NCI-H345 (cell line): ENCODE measurements at regions not wholly inside any gene's neighbourhood (a gene's known extent, or its start where the extent isn't known, plus 50 kb on each side); places are given as distances from the start of the nearest gene placed in this dataset.

Source experiments
- DNase-seq: peaks from one replicate; lab custom pipeline; 2025; lab: John Stamatoyannopoulos, UW

DNA sequence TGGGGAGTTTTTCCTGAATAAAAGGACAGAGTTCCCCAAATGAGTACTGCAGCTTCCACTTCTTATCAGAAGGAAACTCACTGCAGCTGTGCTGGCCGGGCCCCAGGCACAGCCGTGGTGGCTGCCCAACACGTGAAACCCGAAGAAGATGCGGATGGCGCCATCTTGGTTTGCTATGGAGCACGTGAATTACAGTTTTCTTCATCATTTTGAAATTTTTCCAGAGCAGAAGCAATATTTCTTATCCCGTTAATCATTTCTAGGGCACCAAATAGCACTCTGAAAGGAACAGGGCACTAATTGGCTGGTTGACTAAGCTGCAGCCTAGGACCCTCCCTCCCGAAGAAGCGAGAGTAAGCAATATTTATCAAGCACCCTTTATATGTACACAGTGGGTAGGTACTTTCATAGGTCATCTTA lies 63.2 kb upstream of the EPS8L3 start:
- DNase-seq: no peak

DNA sequence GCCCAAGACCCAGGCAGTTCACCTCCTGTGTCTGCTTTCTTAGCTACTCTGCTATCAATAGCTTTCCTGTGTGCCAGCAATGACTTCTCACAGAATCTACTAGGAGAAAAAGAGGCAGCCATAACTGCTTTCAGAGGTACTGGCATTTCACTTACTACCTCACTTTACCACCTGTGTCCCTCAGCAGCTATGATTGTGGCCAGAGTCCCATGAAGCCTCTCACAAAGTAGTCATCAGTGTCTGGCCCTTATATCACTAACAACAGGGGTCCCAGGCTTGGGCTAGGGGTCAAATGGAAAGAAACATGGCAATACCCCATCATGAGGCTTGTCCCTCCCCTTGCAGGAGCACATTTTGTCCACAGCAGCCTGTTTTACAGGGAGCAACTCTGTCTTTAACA lies 62.7 kb upstream of the EPS8L3 start:
- DNase-seq: no peak

DNA sequence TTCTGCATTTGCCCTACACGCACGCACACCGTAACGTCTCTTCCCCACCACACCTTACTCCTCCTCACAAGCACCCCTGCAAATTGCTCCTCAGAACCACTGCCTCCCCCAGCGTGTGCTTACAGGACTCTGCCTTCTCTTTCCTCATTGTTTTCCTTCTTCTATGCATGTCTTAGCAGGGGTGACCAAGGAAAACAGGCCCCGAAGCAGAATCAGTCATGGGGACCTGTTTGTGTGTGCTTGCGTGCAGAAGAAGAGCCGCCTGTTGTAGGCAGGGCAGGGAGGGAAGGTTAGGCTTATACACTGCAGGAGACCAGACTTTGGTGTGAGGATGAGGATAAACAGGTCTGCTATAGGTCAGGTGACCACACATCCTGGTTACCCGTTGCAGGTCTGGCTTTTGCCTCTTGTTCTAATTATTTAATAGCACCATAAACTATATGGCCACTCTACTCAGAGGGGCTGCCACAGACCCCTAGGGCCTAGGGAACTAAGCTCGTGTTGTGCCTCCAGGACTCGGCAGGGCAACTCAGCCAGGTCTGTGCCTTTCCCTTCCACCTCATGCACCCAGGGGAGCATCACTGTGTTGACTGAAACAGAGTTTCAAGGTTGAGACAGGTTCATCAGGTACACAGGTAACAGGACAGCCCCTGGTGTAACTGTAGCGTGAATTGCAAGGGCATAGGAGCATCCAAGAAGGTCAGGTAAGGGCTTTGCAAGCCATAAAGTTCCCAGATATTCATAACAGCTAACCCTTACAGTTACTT lies 60.8 kb upstream of the EPS8L3 start:
- DNase-seq: no peak

DNA sequence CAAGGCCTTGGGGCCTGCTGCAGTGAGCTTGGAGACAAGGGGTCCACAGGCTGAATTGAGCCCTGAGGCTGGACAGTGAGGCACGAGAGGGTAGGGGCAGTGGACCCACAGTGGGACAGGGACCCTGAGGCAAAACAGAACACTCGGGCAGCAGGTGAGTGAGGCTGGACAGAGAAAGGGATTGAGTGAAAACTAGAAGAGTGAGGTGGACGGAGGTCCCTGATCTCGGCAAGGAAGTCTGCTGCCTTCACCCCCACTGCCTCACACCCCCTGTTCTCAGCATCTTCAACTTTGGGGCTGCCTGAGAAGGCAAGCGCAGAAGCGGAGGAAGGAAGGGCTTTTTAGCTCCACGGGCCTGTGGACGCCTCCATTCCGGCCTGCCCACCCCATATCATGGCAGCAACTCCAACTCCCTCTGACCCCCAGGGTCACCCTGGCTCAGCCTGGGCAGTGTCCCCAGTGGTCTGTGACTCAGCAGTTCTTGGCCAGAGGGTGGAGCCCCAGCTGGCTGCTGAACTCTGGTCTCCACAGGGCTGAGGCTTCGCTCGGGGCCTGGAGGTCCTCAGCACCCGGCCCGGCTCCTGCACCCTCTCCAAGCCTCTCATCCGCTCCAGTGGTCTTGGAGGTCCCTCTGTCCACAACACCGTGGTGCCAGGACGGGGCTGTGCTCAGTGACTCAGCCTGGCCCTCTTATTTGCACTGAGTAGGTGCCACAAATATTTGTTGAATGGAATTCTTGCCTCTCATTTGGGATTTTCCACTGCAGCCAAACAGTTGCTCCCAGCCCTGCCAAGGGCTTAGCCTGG lies 60.0 kb upstream of the EPS8L3 start:
- no peak for DNase-seq

DNA sequence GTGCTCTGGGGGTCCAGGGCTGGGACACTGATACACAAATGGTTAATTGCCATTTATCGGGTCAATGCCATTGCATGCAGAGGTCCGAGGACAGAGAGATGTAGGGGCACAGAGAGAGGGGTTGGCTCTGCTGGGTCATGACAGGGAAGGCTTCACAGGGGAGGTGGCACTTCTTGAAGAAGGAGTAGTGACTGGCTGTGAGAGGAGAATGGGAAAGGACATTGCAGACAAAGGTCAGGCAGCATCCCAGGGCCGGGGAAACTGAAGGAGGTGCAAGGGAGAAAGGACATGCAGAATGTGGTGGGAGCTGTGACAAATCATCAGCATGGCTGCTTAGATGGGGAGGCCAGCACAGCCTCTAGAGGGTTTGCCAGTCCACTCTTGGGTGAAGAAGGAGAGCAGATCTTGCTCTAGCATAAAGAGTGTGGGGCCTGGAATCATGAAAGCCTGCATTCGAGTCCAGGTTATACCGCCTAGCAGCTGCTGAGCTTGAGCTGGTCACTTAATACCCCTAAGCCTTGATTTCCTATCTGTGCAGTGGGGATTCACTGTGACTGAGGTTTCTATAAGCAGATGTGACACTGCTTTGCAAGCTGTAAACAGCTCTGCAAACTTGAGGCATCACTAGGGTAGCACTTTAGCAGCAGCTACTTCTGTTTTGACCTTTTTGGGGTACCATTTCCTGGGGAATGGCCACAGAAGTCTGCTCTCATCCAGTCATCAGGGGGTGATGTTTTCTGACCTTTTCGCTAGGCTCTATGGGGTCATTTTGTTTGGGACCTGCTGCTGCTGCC lies 59.2 kb upstream of the EPS8L3 start:
- no peak for DNase-seq

DNA sequence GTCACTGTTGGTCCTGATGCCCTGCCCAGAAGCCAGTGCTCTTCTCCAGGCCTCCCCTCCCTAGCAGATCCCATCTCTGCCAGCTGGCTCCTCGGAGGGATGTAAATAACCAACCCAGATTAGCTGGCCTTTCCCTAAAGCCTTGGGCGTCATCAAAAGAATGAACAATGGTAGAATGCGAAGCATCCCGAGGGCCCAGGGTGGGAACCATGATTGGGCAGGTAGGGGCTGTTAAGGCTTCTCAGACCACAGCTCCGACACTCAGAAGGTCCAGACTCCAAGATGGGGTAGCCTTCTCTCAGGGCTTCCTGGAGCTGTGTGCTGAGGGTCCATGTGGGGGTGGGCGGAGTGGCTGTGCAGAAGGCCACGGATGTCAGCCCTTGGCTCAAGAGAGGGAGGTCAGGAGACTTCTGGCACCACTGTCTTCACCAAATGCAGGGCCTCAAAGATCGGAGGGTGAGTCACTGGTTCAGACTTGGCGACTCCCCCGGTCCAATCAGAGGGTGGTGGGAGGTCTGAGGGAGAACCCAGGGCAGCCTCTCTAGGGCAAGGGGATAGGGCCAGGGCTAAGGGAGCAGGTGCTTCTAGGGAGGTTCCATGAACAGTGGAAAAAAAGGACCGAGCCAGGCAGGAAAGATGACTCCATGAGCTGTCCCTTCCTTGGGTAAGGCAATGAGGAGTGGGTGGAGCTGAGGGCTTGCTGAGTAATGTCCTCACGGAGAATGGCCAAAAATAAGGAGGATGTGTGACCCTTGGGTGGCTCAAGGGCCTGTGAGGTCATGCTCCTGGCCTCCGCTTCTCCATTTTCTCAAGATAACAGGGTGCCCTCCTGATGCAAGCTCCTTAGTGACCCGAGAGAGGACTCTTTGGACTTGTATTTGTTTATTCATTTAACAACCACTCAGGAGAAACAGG lies 58.4 kb upstream of the EPS8L3 start:
- DNase-seq: no peak

DNA sequence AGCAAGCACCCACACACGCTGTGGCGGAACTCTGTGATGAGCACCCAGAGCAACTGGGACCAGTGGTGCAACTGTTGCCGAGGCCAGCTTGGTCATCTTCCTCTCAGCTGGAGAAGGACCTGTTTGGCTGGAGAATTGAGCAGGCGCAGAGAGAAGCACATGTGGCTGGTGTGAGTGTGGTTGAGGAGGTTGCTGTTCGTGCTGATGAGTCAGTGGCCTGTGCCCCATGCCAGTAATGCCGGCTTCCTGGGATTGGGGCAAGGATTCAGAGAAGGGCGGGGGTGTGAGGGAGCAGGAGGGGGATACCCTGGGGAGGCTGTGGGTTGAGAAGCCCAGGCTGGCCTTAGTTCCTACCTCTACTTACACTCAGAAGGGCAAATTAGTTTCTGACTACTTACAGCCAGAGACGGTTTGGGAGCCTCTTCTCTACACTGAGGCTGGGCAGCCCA lies 57.5 kb upstream of the EPS8L3 start:
- DNase-seq: no peak

DNA sequence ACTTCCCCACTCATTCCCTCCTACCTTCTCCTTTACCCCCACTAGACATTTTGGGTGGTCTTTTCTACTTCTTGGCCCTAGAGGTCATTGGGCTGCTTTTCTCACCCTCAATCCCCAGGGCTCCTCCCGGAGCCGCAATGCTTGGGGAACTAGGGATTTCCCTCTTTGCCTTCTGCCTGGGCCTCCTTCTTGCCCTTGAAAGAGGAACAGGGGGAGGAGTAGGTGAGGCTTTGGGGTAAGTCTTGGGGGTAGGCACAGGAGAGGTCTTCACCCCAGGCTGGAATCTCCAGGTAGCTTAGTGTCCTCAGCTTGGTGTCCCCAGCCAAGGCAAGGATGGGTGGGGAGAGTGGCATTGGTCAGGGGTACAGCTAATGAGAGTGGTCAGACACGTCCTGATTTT lies 56.2 kb upstream of the EPS8L3 start:
- no peak for DNase-seq

DNA sequence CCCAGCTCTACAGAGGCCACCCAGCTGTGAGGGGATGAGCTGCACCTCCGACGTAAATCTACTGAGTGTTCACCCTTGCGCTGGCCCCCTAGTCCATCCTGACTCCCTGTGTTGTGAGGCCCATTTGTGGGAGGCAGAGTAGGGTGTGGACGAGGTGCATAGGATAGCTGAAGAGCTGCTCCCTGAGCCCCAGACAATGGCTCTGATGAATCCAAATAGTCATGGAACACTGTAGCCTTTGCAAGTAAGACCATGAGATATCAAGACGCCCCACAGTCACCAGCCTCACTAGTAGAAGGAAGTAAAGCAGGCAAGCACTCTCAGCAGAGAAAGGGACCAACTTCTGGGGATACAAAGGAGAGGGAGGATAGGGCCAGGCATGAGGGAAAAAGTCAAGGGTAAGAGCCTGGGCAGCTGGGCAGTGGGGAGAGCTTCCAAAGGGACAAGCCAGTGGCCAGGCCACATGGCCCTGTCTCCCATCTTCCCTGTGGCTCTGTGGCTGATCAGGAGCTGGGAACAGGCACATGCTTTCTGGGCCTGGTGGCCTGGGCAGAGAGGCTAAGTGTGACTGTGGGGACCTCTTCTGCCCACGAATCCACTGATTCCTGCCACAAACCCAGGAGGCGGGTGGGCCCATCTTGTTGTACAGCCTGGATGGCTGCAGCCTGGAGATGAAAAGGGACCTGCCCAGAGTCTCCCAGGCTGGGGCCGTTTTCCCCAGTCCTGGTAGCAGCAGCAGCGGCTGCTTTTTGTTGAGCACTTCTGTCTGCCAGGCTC lies 55.5 kb upstream of the EPS8L3 start:
- DNase-seq: no peak

DNA sequence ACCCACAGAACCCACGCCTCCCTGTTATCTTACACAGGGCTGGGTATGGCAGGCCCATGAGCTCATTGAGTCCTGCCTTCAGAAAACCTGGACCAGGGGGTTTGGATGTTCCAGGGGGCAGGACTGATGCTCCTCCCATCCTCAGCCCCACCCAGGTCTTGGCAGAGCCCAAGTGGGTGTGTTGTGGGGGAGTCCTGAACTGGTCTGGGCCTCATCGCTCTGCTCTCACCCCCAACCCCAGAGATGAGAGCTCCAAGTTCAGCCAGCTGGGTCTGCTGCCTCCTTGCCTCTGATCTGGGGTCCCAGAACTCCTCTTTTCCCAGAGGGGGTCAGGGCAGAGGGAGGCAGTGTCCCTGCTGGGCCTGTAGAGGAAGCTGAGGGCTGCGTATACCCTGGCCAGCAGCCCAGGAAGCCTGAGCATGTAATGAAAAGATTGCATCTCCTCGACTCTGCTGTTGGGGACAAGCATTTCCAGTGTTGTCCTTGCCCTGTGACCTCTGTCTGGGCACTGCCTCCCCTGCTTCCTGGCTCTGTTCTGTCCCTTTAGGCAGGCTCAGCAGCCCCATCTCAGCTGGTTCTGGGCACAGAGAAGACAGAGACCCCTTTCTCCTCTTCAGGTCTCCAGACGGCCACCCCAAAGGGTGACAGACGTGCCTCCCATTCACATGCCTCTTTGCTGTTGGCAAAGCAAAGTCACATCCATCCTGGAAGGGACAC lies 54.7 kb upstream of the EPS8L3 start:
- DNase-seq: no peak

DNA sequence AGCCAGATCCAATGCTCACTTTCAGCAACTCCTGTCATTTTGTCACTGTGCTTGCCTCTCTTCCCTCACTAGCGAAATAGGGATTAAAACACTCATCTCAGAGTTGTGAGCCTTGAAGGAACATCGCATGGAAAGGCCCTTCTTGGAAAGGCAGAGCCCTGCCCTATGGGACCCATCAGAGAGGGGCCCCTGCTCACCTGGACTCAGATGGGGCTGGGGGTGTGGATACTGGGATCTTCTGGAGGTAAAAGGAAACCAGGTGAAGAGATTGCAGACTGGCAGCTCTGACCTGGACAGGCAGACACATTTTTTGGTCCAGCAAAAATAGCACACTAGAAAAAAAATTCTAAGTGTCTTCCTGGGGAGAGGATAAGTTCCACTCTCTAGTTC lies 54.2 kb upstream of the EPS8L3 start:
- no peak for DNase-seq

DNA sequence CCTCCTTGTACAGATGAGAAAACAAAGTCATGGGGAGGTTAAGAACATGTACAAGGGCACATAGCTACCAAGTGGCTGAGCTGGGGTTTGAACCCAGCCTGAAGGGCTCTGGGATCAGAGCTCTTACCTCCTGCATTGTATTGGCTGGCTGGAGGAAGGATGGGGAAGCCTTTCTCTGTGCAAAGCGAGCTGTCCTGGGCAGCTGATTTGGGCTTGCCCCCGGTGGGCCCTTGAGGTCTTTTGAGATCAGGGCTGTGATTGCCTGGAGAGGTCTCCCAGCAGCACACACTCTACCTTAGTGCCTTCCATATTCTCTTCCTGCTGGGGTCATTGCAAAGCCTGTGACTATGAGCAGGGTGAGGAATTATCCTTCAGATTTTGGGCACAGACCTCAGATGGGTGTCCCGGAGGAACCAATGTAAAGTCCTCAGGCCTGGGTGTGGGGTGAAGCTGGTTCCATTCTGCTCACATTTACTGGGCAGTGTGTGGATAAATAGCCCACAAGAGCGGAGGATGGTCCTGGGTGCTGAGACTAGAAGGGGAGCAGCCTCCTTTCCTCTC lies 53.3 kb upstream of the EPS8L3 start:
- no peak for DNase-seq

DNA sequence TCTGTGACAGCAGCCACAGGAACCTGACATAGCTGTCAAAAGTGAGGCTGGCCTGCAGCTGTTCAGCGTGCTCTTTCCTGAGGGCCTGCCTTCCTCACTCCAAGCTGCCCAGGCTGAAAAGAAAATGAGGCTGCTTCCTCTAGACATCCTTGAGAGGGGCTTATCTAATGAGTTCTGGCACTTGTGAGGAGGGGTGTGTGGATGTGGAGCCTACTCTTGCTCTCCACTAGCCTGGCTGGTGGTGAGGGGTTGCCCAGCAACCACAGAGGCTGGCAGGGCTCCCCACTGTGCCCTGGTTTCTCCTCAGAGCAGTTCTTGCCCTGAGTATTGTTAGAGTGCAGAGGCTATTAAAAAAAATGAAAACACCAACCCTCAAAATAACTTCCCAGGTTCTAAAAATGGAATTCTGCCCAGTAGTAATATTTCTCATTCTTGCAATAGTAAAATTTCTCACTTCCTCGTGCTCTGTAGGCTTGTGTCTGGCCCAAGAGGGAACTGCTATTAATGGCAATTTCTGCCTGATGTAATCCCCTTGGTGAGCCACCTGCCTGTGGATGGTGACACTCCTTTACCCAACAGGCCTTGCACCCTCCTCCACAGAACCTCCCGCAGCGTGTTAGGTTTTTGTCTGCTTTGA lies 52.6 kb upstream of the EPS8L3 start:
- peak; percentile 23 for DNase-seq

DNA sequence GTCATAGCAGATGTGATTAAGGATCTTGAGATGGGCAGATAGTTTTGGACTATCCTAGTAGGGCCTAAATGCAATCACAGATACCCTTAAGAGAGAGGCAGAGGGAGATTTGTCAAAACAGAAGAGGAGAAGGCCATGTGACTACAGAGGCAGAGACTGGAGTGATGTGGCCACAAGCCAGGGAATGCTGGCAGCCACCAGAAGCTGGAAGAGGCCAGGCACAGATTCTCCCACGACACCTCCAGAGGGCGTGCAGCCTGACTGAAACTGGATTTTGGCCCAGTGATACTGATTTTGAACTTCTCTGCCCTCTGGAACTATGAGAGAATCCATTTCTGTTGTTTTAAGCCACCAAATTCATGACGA lies 52.1 kb upstream of the EPS8L3 start:
- DNase-seq: no peak

DNA sequence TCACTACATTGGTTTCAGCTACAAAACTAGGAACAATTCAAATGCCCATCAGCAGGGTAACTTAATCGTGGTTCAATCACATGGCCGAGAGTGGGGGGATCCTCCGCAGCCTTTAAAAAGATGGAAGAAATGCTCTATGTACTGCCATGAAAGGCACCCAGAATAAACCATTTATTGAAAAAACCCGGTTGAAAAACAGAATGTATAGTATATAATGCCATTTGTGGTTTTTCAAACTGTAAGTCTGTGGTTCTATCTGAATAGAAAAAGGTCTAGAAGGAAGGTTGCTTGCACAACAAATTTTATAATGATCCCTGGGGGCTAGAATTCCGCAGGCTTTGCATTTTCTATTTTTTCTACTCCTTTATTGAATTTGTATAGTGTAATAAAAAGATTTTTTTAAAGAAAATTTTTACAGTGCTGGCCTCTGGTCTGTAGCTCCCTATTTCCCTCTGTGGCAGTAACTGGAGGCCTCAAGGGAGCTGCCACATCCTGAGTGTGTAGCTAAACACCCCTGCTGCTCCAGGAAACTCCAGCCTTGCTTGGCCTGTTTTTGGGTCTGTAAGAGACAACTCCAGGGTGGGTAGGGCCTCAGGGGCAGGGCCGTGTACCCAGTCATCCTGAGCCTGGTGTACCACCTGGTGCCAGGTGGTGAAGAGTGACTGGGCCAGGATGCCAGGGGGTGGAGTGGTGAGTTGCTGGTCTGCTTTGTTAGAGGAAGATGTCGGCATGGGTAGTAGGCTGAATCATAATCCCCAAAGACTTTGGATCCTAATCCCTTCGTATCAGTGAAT lies 51.5 kb upstream of the EPS8L3 start:
- no peak for DNase-seq

DNA sequence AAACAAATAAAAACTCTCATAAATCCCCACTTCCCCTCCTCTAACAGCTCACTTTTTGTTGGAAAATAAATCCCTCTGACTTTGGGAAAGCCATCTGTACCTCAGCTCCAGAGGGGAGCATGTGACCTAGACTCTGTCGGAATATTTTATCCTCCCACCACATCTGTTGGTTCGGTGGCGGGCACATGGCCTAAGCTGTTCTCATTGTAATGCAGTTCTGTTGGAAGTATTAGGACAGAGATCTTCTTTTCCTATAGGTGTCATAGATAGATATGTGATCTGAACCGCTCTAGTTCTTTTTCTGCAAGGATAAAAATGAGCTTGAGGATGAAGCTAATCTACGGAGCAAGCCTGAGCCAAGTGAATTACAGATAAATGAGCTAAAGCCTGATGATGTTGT lies 50.5 kb upstream of the EPS8L3 start:
- no peak for DNase-seq
